GM21360 (cell line): ENCODE measurements at regions not wholly inside any gene's neighbourhood (a gene's known extent, or its start where the extent isn't known, plus 50 kb on each side); places are given as distances from the start of the nearest gene placed in this dataset.
A peak's percentile ranks its signal among the peaks of the same experiment; 100 is the strongest.

Experiments
- ATAC-seq: cut with Tn5 transposase; IDR thresholded peaks from one replicate; pipeline ENCODE4 v1.9.1; 2021; ENCODE audit warnings: mild to moderate bottlenecking, moderate library complexity; ENCODE audit not compliant: unreplicated experiment

GRCh38 chr3:181457190-181457589, 254.5 kb upstream of the SOX2 start:
- ATAC-seq = no peak

- no peak for ATAC-seq
Observed at GRCh38 chr3:181455276-181455675, 256.4 kb upstream of the SOX2 start.

DNA sequence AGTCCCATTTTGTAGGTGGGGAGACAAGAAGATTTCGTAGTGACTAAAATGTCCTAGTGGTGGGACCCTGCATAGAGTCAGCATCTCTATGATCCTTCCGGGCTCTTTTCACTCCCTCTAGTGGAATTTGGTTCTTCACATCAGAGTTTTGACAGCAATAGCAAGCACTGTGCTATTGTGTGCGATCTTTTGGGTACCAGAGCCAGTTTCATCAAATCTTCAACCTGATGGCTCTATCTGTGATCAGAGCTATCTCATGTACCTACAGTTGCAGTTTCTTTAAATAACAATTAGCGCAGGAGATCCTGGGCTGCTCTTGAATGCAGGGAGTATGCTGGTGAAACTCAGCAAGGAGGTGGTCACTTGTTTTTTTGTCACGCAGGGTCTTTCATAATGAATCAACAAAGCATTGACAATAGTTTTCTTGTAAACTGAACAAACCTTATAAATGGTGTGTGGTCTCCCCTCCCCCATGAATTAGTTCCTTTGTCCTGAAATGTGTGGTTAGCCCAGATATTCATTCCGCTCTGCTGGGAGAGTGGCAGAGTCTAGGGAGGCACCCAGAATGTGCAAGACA, 257.2 kb upstream of the SOX2 start:
- ATAC-seq = no peak

DNA sequence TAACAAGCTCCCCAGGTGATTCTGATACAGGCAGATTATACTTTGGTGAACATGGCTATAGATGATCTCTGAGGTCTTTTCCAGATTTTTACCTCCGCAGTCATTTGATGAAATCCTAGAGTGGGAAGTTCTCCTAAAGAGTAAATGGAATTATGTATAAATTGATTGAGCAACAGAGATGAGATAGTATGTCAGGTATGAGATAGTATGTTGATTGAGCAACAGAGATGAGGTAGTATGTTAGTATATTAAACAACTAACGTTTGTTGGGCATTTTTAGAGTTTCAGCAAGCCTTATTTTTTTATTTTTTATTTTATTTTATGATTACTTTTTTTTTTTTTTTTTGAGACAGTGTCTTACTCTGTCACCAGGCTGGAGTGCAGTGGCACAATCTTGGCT, 265.0 kb upstream of the SOX2 start:
- ATAC-seq = no peak

- no peak for ATAC-seq
Observed at GRCh38 chr3:181442066-181442465, 269.7 kb upstream of the SOX2 start.

DNA sequence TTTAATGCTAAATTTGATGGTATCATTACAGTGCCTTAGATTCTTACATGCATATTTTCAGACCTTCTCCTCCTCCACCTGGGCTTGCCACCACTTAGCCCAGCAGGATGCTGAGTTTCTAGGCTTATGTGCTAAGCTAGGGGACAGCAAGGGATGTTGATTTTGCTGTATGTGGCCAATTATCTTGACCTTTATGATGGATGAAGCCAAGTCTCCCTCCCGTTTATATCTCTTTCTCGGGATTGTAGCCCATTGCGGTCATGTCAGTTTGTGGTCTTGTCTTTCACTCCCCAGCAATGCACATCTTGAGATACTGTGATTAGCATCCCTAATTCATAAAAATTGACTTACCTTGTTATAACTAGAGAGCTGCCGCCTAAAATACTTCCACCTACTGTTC, 278.7 kb upstream of the SOX2 start:
- ATAC-seq = no peak

GRCh38 chr3:181431748-181432147, 280.0 kb upstream of the SOX2 start:
- no peak for ATAC-seq

GRCh38 chr3:181425074-181425473, 286.7 kb upstream of the SOX2 start:
- ATAC-seq = no peak

GRCh38 chr3:181418233-181418632, 293.5 kb upstream of the SOX2 start:
- ATAC-seq = no peak

DNA sequence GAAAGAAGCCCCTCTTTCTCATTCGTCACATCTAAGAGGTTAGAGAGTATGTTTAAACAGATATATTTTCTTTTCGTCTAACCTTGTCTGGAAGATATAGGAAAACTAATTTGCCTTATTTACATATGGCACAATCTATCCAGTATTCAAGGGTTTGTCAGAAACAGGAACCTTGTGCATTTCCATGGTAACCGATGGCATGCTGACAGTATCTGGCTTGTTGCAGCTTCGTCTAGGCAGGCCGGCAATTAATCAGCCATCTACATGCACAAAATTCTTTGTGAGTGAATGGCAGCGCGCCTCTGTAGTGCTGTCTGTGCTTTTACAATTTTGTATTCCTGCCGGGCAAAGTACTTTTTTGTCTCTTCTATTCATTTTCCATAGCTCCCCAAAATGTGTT, 294.0 kb upstream of the SOX2 start:
- no peak for ATAC-seq

- no peak for ATAC-seq
Observed at GRCh38 chr3:181410870-181411269, 300.9 kb upstream of the SOX2 start.

DNA sequence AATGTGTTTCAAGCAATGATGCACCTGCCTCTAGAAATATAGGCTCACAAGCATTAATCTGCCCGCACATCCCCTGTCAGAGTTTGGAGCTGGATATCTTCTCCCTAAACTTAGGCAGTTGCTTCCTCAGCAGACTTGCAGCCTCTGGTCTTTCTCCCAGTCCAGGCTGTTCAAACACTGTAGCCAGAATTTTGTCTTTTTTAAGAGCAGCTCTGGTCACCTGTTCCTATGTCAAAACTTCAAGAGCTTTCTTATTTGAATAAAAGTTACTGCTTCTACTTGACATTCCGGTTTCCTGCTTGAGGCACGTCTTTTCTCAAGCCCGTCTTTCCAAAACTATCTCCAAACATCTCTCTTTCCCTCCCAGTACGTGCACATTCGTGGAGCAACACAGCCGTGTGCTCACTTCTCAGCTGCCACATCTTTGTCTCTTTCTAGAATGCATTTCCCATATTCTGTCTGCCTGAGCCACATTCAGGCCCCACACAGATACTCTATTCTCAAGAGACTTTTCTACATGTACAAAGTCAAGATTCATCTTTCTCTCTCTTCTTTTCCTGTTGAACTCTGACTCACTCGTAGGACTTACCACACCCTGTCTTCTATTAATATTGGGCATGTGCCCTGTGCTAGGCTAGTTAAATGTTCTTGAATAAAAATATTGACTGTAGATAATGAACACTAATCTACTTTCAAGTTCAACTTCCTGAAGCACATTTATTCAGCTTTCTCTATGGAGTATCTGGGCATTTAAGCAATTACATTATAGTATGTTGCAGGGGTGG, 307.7 kb upstream of the SOX2 start:
- ATAC-seq = no peak

- ATAC-seq = no peak
Observed at GRCh38 chr3:181402347-181402746, 309.4 kb upstream of the SOX2 start.

GRCh38 chr3:181384970-181385369, 326.8 kb upstream of the SOX2 start:
- no peak for ATAC-seq

DNA sequence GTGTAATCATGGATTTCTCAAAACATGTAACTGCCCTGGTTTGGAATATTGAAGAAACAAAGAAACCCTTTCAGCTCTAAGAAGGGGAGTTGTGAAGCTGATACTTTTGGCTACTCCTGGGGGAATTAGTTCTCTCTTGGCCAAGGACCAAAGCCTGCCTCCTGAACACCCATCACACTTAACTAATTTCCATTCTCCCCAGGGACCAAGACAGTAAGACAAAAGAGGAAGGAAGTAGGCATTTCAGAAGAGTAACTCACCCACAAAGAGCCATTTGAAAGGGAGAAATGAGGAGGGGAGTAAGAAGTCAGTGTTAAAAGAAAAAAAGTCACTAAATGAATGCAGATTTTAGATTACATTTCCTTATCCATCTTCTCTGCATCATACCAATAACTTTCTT, 328.0 kb upstream of the SOX2 start:
- ATAC-seq = no peak

GRCh38 chr3:181383201-181383600, 328.5 kb upstream of the SOX2 start:
- ATAC-seq = no peak

GRCh38 chr3:181382656-181383055, 329.1 kb upstream of the SOX2 start:
- no peak for ATAC-seq

DNA sequence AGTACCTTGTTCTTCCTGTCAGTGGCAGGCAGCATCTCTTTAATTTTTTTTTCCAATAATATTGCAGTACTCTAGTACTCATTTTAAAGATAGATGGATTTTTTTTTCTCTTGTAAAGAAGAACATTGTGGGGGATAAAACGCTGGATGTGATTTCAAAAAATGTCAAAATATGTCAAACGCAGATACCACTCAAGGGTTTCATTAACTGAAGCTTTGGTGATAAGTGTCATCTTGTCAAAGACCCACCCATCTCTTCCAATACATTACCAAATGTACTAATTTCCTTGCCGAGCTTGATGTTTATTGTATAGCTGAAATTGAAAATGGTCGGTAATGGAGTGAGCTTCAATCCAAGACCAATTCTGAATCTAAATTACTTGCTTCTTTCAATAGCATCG, 332.4 kb upstream of the SOX2 start:
- no peak for ATAC-seq

- ATAC-seq = no peak
Observed at GRCh38 chr3:181369637-181370036, 342.1 kb upstream of the SOX2 start.

GRCh38 chr3:181363231-181363630, 348.5 kb upstream of the SOX2 start:
- no peak for ATAC-seq

- no peak for ATAC-seq
Observed at GRCh38 chr3:181362378-181362777, 349.3 kb upstream of the SOX2 start.

GRCh38 chr3:181358562-181358961, 353.2 kb upstream of the SOX2 start:
- peak; percentile 75 for ATAC-seq

- ATAC-seq = no peak
Observed at GRCh38 chr3:181358060-181358459, 353.7 kb upstream of the SOX2 start.
